HEK293 (cell line): ENCODE measurements at regions not wholly inside any gene's neighbourhood (a gene's known extent, or its start where the extent isn't known, plus 50 kb on each side); places are given as distances from the start of the nearest gene placed in this dataset.

ENCODE experiments used
- CTCF ChIP-seq: fragments of 450-650 bp; formaldehyde crosslinking; IDR thresholded peaks from 2 replicates; pipeline ENCODE4 v1.5.1; 2016; ENCODE audit warnings: missing biosample characterization, missing genetic modification characterization
- EGR2 ChIP-seq: fragments of 450-650 bp; formaldehyde crosslinking; IDR thresholded peaks from 2 replicates; pipeline ENCODE4 v1.5.1; 2016; ENCODE audit warnings: low read depth, missing biosample characterization, missing genetic modification characterization
- ZBTB7A ChIP-seq: fragments of 450-650 bp; formaldehyde crosslinking; IDR thresholded peaks from 2 replicates; pipeline ENCODE4 v1.5.1; 2016; ENCODE audit warnings: low read depth, missing biosample characterization, missing genetic modification characterization
- ZNF148 ChIP-seq: fragments of 450-650 bp; formaldehyde crosslinking; IDR thresholded peaks from 2 replicates; pipeline ENCODE4 v1.5.0; 2017; ENCODE audit warnings: missing biosample characterization, missing genetic modification characterization, borderline replicate concordance
- ZNF155 ChIP-seq: fragments of 450-650 bp; formaldehyde crosslinking; IDR thresholded peaks from 2 replicates; pipeline ENCODE4 v1.5.1; 2016; ENCODE audit warnings: missing biosample characterization, missing genetic modification characterization
- ZNF449 ChIP-seq: fragments of 450-650 bp; formaldehyde crosslinking; IDR thresholded peaks from 2 replicates; pipeline ENCODE4 v1.5.1; 2017; ENCODE audit warnings: missing biosample characterization, mild to moderate bottlenecking, missing genetic modification characterization, moderate library complexity
- ZNF549 ChIP-seq: fragments of 450-650 bp; IDR thresholded peaks from 2 replicates; pipeline ENCODE4 v1.5.1; 2018; ENCODE audit warnings: missing biosample characterization, missing genetic modification characterization, mild to moderate bottlenecking, inconsistent platforms, moderate library complexity

- TF ChIP-seq ZNF155 (no peak), EGR2 (tag by site-specific recombination) (no peak), ZBTB7A (no peak), CTCF (tag by site-specific recombination) (no peak), ZNF148 (tag by site-specific recombination) (no peak), ZNF449 (tag by site-specific recombination) (no peak), ZNF549 (tag by site-specific recombination) (no peak)
Measured at GRCh38 chr11:80613655-80614054, 1172.8 kb upstream of the TENM4 start.
